ENCODE measurements at regions not wholly inside any gene's neighbourhood (a gene's known extent, or its start where the extent isn't known, plus 50 kb on each side); places are given as distances from the start of the nearest gene placed in this dataset.

- no peaks in the 10 kb centered on the region for H3K4me1 ChIP-seq
- no peak for DNase-seq
- no peak for TF ChIP-seq CTCF (IDR thresholded peaks at IDR 0.05)
Observed at GRCh38 chr5:152061095-152061494, 136.4 kb upstream of the GLRA1 start.

GRCh38 chr5:152058267-152058666 is 133.6 kb upstream of the GLRA1 start:
- TF ChIP-seq CTCF (IDR thresholded peaks at IDR 0.05): no peak

More at GRCh38 chr5:152061095-152061494, 136.4 kb upstream of the GLRA1 start:
- Histone ChIP-seq H3K4me3 (no peak overlapping the region), H3K36me3 (no peaks in the 10 kb centered on the region), H3K9me3 (no peaks in the 10 kb centered on the region), H3K27me3 (no peaks in the 10 kb centered on the region), H3K27ac (no peak overlapping the region)
- intact Hi-C loops (cut with DNase I; ENCODE audit: low total_unique reads): no loop called here

GRCh38 chr5:152056931-152057330 is 132.3 kb upstream of the GLRA1 start:
- no peaks in the 10 kb centered on the region for H3K36me3 ChIP-seq
- intact Hi-C loops (cut with DNase I; ENCODE audit: low total_unique reads): no loop called here
- no peak for TF ChIP-seq CTCF (IDR thresholded peaks at IDR 0.05)
- H3K4me1 ChIP-seq: no peaks in the 10 kb centered on the region
- DNase-seq: no peak
- peaks cover 0 to 3% (median 0%) of the 10 kb centered on the region in 3 donors for H3K9me3 ChIP-seq
- no peak overlapping the region for H3K4me3 ChIP-seq
- H3K27ac ChIP-seq: no peak overlapping the region
- H3K27me3 ChIP-seq: no peaks in the 10 kb centered on the region

More at GRCh38 chr5:152058267-152058666, 133.6 kb upstream of the GLRA1 start:
- DNase-seq: no peak
- H3K9me3 ChIP-seq: no peaks in the 10 kb centered on the region
- no peak overlapping the region for H3K4me3 ChIP-seq
- H3K27ac ChIP-seq: no peak overlapping the region
- no peaks in the 10 kb centered on the region for H3K36me3 ChIP-seq
- no peaks in the 10 kb centered on the region for H3K27me3 ChIP-seq
- no peaks in the 10 kb centered on the region for H3K4me1 ChIP-seq
- intact Hi-C loops (cut with DNase I; ENCODE audit: low total_unique reads): no loop called here

GRCh38 chr5:152052470-152052869 is 127.8 kb upstream of the GLRA1 start:
- no peak overlapping the region for H3K27ac ChIP-seq
- intact Hi-C loops (cut with DNase I; ENCODE audit: low total_unique reads): no loop called here
- H3K4me3 ChIP-seq: no peak overlapping the region
- no peak for TF ChIP-seq CTCF (IDR thresholded peaks at IDR 0.05)
- no peak for DNase-seq
- H3K36me3 ChIP-seq: no peaks in the 10 kb centered on the region
- H3K9me3 ChIP-seq: peaks cover 0 to 11% (median 6%) of the 10 kb centered on the region in 3 donors
- H3K4me1 ChIP-seq: no peaks in the 10 kb centered on the region
- H3K27me3 ChIP-seq: no peaks in the 10 kb centered on the region

- H3K4me3 ChIP-seq: no peak overlapping the region
- no peaks in the 10 kb centered on the region for H3K4me1 ChIP-seq
- TF ChIP-seq CTCF (IDR thresholded peaks at IDR 0.05): no peak
- intact Hi-C loops (cut with DNase I; ENCODE audit: low total_unique reads): no loop called here
- DNase-seq: no peak
- H3K9me3 ChIP-seq: peaks cover 0 to 11% (median 6%) of the 10 kb centered on the region in 3 donors
- H3K27ac ChIP-seq: no peak overlapping the region
- H3K36me3 ChIP-seq: no peaks in the 10 kb centered on the region
- no peaks in the 10 kb centered on the region for H3K27me3 ChIP-seq
Observed at GRCh38 chr5:152051499-152052454, 127.1 kb upstream of the GLRA1 start.

Measured in tibial artery (tissue), 4 donors.